GM23338 (cell line): ENCODE measurements at regions not wholly inside any gene's neighbourhood (a gene's known extent, or its start where the extent isn't known, plus 50 kb on each side); places are given as distances from the start of the nearest gene placed in this dataset.

ENCODE experiments used
- CREB1 ChIP-seq: fragments of 250-450 bp; sonication (Bioruptor Pico); IDR thresholded peaks from 2 replicates; pipeline ENCODE4 v1.5.0; 2020; ENCODE audit warnings: low read depth, mild to moderate bottlenecking, moderate library complexity
- CTCF ChIP-seq, 2 experiments: fragments of 200-600 bp in 1 of 2; sonication (generic) in 1 of 2; conservative IDR thresholded peaks; 2 replicates each; pipeline versions ENCODE4 v1.5.1 to v1.6.1; 2016 to 2017; ENCODE audit warnings: antibody characterized with exemption in 2 of 2, low read depth in 2 of 2, mild to moderate bottlenecking in 2 of 2, moderate library complexity in 1 of 2
- EZH2 ChIP-seq: fragments of 200-600 bp; sonication (generic); IDR thresholded peaks from one replicate; pipeline ENCODE4 v1.8.0; 2017; ENCODE audit warnings: antibody characterized with exemption, mild to moderate bottlenecking, low read depth; ENCODE audit not compliant: unreplicated experiment
- EZH2phosphoT487 ChIP-seq: fragments of 200-600 bp; sonication (generic); IDR thresholded peaks from one replicate; pipeline ENCODE4 v1.8.1; 2018; ENCODE audit warnings: antibody characterized with exemption; ENCODE audit not compliant: unreplicated experiment
- JUNB ChIP-seq: IDR thresholded peaks from one replicate; pipeline ENCODE4 v1.6.1; 2016; ENCODE audit warnings: antibody characterized with exemption; ENCODE audit not compliant: unreplicated experiment
- NANOG ChIP-seq: IDR thresholded peaks from 2 replicates; pipeline ENCODE4 v1.6.1; 2016; ENCODE audit warnings: antibody characterized with exemption, borderline replicate concordance
- POLR2AphosphoS5 ChIP-seq: IDR thresholded peaks from 2 replicates; pipeline ENCODE4 v1.6.1; 2016; ENCODE audit warnings: antibody characterized with exemption, low read depth
- STAT1 ChIP-seq: IDR thresholded peaks from one replicate; pipeline ENCODE4 v1.6.1; 2016; ENCODE audit warnings: antibody characterized with exemption; ENCODE audit not compliant: unreplicated experiment
- ZNF331 ChIP-seq: fragments of 250-450 bp; sonication (Bioruptor Pico); IDR thresholded peaks from 2 replicates; pipeline ENCODE4 v1.5.0; 2020; ENCODE audit warnings: low read depth, mild to moderate bottlenecking, moderate library complexity
- ZNF462 ChIP-seq: fragments of 250-450 bp; sonication (Bioruptor Pico); IDR thresholded peaks from 2 replicates; pipeline ENCODE4 v1.5.0; 2020; ENCODE audit warnings: mild to moderate bottlenecking, moderate library complexity
- TF ChIP-seq, protein P1 (sequence below): IDR thresholded peaks from 2 replicates; pipeline ENCODE4 v1.6.1; 2016; ENCODE audit warnings: antibody characterized with exemption
- TF ChIP-seq, protein P2 (sequence below): IDR thresholded peaks from one replicate; pipeline ENCODE4 v1.6.1; 2018; ENCODE audit warnings: antibody characterized with exemption; ENCODE audit not compliant: unreplicated experiment

GRCh38 chr18:24649571-24649970, 189.1 kb downstream of the HRH4 start:
- no peak for TF ChIP-seq POLR2AphosphoS5
- TF ChIP-seq EZH2: no peak
- TF ChIP-seq CTCF (conservative IDR thresholded peaks at IDR 0.05; ENCODE audit: low read depth in 2 of 2): no peak
- TF ChIP-seq, protein P1, sequence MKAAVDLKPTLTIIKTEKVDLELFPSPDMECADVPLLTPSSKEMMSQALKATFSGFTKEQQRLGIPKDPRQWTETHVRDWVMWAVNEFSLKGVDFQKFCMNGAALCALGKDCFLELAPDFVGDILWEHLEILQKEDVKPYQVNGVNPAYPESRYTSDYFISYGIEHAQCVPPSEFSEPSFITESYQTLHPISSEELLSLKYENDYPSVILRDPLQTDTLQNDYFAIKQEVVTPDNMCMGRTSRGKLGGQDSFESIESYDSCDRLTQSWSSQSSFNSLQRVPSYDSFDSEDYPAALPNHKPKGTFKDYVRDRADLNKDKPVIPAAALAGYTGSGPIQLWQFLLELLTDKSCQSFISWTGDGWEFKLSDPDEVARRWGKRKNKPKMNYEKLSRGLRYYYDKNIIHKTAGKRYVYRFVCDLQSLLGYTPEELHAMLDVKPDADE: no peak
- TF ChIP-seq EZH2phosphoT487: no peak
- TF ChIP-seq, protein P2, sequence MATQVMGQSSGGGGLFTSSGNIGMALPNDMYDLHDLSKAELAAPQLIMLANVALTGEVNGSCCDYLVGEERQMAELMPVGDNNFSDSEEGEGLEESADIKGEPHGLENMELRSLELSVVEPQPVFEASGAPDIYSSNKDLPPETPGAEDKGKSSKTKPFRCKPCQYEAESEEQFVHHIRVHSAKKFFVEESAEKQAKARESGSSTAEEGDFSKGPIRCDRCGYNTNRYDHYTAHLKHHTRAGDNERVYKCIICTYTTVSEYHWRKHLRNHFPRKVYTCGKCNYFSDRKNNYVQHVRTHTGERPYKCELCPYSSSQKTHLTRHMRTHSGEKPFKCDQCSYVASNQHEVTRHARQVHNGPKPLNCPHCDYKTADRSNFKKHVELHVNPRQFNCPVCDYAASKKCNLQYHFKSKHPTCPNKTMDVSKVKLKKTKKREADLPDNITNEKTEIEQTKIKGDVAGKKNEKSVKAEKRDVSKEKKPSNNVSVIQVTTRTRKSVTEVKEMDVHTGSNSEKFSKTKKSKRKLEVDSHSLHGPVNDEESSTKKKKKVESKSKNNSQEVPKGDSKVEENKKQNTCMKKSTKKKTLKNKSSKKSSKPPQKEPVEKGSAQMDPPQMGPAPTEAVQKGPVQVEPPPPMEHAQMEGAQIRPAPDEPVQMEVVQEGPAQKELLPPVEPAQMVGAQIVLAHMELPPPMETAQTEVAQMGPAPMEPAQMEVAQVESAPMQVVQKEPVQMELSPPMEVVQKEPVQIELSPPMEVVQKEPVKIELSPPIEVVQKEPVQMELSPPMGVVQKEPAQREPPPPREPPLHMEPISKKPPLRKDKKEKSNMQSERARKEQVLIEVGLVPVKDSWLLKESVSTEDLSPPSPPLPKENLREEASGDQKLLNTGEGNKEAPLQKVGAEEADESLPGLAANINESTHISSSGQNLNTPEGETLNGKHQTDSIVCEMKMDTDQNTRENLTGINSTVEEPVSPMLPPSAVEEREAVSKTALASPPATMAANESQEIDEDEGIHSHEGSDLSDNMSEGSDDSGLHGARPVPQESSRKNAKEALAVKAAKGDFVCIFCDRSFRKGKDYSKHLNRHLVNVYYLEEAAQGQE: no peak
- no peak for TF ChIP-seq ZNF331
- TF ChIP-seq NANOG: no peak
- no peak for TF ChIP-seq STAT1
- no peak for TF ChIP-seq CREB1 (CRISPR knock-in tag)
- no peak for TF ChIP-seq JUNB
- TF ChIP-seq ZNF462 (CRISPR knock-in tag): no peak
